ENCODE measurements at regions not wholly inside any gene's neighbourhood (a gene's known extent, or its start where the extent isn't known, plus 50 kb on each side); places are given as distances from the start of the nearest gene placed in this dataset.

DNA sequence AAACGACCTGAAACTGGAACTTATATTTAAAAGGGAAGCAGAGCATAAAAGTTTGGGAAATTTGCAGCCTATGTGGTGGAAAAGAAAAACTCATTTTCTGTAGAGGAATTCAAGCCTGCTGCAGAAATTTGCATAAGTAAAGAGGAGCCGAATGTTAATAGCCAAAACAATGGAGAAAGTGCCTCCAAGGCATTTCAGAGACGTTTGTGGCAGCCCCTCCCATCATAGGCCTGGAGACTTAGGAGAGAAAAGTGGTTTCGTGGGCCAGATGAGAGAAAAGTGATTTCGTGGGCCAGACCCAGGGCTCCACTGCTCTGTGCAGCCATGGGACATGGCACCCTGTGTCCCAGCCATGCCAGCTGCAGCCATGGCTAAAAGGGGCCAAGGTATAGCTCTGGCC lies 361.9 kb downstream of the PCDH19 start:
- peaks cover 1% of the 10 kb centered on the region for H3K9me3 Mint-ChIP-seq (ENCODE audit: unreplicated experiment)
- TF ChIP-seq, protein P1, sequence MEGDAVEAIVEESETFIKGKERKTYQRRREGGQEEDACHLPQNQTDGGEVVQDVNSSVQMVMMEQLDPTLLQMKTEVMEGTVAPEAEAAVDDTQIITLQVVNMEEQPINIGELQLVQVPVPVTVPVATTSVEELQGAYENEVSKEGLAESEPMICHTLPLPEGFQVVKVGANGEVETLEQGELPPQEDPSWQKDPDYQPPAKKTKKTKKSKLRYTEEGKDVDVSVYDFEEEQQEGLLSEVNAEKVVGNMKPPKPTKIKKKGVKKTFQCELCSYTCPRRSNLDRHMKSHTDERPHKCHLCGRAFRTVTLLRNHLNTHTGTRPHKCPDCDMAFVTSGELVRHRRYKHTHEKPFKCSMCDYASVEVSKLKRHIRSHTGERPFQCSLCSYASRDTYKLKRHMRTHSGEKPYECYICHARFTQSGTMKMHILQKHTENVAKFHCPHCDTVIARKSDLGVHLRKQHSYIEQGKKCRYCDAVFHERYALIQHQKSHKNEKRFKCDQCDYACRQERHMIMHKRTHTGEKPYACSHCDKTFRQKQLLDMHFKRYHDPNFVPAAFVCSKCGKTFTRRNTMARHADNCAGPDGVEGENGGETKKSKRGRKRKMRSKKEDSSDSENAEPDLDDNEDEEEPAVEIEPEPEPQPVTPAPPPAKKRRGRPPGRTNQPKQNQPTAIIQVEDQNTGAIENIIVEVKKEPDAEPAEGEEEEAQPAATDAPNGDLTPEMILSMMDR (IDR thresholded peaks at IDR 0.05; ENCODE audit: partially characterized antibody, unreplicated experiment), result no peak
- no peak overlapping the region for H3K27ac Mint-ChIP-seq (ENCODE audit: unreplicated experiment)
- DNase-seq, result no peak
- no peaks in the 10 kb centered on the region for H3K36me3 Mint-ChIP-seq (ENCODE audit: unreplicated experiment)
- H3K27me3 Mint-ChIP-seq (ENCODE audit: unreplicated experiment), result peaks cover 2% of the 10 kb centered on the region
- H3K4me3 Mint-ChIP-seq (ENCODE audit: unreplicated experiment), result no peak overlapping the region
- H3K4me1 Mint-ChIP-seq (ENCODE audit: low read depth, unreplicated experiment), result no peaks in the 10 kb centered on the region

Data from glutamatergic neuron (in vitro differentiated cells).